ENCODE measurements at regions not wholly inside any gene's neighbourhood (a gene's known extent, or its start where the extent isn't known, plus 50 kb on each side); places are given as distances from the start of the nearest gene placed in this dataset.

DNA sequence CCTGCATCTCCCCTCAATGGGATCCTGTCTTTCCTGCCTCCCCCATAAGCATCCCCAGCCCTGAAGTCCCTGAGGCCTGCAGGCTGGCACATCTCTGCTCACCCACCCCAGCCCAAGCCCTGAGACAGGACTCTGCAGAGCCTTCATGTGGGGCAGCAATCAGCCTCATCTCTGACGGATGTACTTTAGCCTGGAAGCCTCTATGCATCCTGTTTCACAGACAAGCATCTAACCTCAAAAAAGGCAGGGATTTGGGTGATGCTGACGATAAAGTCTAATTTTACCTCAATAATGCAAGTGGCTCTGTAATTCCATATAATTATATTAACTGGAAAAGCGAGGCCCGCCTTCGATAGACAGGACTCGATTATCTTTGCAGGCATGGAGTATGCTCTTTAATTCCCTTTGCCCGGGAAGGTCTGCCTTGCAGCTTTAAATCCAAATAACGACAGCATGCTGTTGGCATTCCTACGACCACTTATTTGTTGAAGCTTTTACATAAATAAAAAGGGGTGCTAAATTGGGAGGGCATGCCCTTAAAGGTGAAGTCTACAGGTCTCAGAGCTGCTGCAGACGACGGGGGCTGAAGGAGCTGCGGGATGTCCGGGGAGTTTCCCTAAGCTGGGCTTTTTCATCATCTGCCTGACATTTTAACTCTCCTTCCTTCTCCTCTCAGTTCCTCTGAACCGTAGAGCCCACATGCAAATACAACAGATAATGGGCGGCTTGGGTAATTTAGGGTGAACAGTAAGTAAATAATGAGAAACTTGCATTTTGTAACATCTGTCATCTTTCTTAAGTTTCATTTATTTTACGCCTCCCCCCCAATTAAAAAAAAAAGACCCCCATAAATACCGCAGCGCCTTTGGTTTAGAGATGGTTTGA is 211.5 kb downstream of the URI1 start:
- FAIRE-seq (no peak), DNase-seq (ENCODE audit: low read depth) (no peak)
- no peak for TF ChIP-seq EZH2 (IDR thresholded peaks at IDR 0.05; ENCODE audit: insufficient read depth, low read length)
- TF ChIP-seq, protein P1, sequence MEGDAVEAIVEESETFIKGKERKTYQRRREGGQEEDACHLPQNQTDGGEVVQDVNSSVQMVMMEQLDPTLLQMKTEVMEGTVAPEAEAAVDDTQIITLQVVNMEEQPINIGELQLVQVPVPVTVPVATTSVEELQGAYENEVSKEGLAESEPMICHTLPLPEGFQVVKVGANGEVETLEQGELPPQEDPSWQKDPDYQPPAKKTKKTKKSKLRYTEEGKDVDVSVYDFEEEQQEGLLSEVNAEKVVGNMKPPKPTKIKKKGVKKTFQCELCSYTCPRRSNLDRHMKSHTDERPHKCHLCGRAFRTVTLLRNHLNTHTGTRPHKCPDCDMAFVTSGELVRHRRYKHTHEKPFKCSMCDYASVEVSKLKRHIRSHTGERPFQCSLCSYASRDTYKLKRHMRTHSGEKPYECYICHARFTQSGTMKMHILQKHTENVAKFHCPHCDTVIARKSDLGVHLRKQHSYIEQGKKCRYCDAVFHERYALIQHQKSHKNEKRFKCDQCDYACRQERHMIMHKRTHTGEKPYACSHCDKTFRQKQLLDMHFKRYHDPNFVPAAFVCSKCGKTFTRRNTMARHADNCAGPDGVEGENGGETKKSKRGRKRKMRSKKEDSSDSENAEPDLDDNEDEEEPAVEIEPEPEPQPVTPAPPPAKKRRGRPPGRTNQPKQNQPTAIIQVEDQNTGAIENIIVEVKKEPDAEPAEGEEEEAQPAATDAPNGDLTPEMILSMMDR (IDR thresholded peaks at IDR 0.05; ENCODE audit: insufficient read depth, low read depth, low read length) = no peak
- Histone ChIP-seq H3K27ac (ENCODE audit: low read depth, low read length) (no peak overlapping the region), H3K27me3 (ENCODE audit: insufficient read depth, low read length) (no peaks in the 10 kb centered on the region), H3K79me2 (ENCODE audit: insufficient read depth, low read length) (no peaks in the 10 kb centered on the region), H3K9me3 (ENCODE audit: insufficient read depth, low read depth, low read length) (no peaks in the 10 kb centered on the region), H3K4me2 (ENCODE audit: low read length) (no peak overlapping the region), H3K4me3 (ENCODE audit: insufficient read depth, low read depth, low read length) (no peak overlapping the region), H4K20me1 (ENCODE audit: insufficient read depth, low read length) (no peaks in the 10 kb centered on the region), H3K36me3 (ENCODE audit: insufficient read depth, low read length) (no peaks in the 10 kb centered on the region), H2AFZ (ENCODE audit: low read depth, low read length) (no peak overlapping the region), H3K4me1 (ENCODE audit: insufficient read depth, low read length) (no peaks in the 10 kb centered on the region), H3K9ac (ENCODE audit: low read length) (no peak overlapping the region)
- H3K27ac Mint-ChIP-seq (ENCODE audit: unreplicated experiment) = no peak overlapping the region
- no peaks in the 10 kb centered on the region for H3K9me3 Mint-ChIP-seq (ENCODE audit: unreplicated experiment)
- no peak overlapping the region for H3K4me3 Mint-ChIP-seq (ENCODE audit: unreplicated experiment)
- H3K27me3 Mint-ChIP-seq (ENCODE audit: low read depth, unreplicated experiment) = peaks cover 33% of the 10 kb centered on the region
- no peaks in the 10 kb centered on the region for H3K36me3 Mint-ChIP-seq (ENCODE audit: low read depth, unreplicated experiment)
- peaks cover 1% of the 10 kb centered on the region for H3K4me1 Mint-ChIP-seq (ENCODE audit: low read depth, unreplicated experiment)

DNA sequence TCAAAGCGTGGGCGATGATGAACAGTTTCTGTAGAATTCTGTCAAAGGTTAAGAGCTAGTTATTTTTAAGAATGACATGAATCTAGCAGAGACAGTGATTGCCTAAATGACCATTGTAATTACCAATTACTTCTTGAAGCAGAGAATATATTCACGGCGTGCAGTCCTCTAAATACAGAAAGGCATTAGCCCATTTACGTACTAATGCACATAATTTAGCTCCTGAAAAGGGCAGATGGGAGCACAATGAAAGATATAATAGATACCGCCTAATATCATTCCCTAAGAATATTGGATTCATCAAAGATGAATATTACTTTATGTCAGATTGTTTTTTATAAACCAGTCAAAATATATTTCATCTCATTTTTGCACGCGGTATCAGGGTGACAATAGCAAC is 212.4 kb downstream of the URI1 start:
- Histone ChIP-seq H3K4me1 (ENCODE audit: insufficient read depth, low read length) (no peaks in the 10 kb centered on the region), H3K9me3 (ENCODE audit: insufficient read depth, low read depth, low read length) (no peaks in the 10 kb centered on the region), H3K79me2 (ENCODE audit: insufficient read depth, low read length) (no peaks in the 10 kb centered on the region), H3K27me3 (ENCODE audit: insufficient read depth, low read length) (no peaks in the 10 kb centered on the region), H3K4me3 (ENCODE audit: insufficient read depth, low read depth, low read length) (no peak overlapping the region), H4K20me1 (ENCODE audit: insufficient read depth, low read length) (no peaks in the 10 kb centered on the region), H3K4me2 (ENCODE audit: low read length) (no peak overlapping the region), H2AFZ (ENCODE audit: low read depth, low read length) (no peak overlapping the region), H3K9ac (ENCODE audit: low read length) (no peak overlapping the region), H3K27ac (ENCODE audit: low read depth, low read length) (no peak overlapping the region), H3K36me3 (ENCODE audit: insufficient read depth, low read length) (no peaks in the 10 kb centered on the region)
- DNase-seq (ENCODE audit: low read depth) (no peak), FAIRE-seq (no peak)
- H3K9me3 Mint-ChIP-seq (ENCODE audit: unreplicated experiment) = no peaks in the 10 kb centered on the region
- TF ChIP-seq, protein P1 (IDR thresholded peaks at IDR 0.05; ENCODE audit: insufficient read depth, low read depth, low read length) = no peak
- TF ChIP-seq EZH2 (IDR thresholded peaks at IDR 0.05; ENCODE audit: insufficient read depth, low read length) = no peak
- H3K4me3 Mint-ChIP-seq (ENCODE audit: unreplicated experiment) = no peak overlapping the region
- H3K4me1 Mint-ChIP-seq (ENCODE audit: low read depth, unreplicated experiment) = no peaks in the 10 kb centered on the region
- no peak overlapping the region for H3K27ac Mint-ChIP-seq (ENCODE audit: unreplicated experiment)
- H3K27me3 Mint-ChIP-seq (ENCODE audit: low read depth, unreplicated experiment) = peaks cover 28% of the 10 kb centered on the region
- H3K36me3 Mint-ChIP-seq (ENCODE audit: low read depth, unreplicated experiment) = no peaks in the 10 kb centered on the region
